Stimulated activated naive CD4-positive, alpha-beta T cell (primary cell): ENCODE measurements at regions not wholly inside any gene's neighbourhood (a gene's known extent, or its start where the extent isn't known, plus 50 kb on each side); places are given as distances from the start of the nearest gene placed in this dataset.

Source experiments
- DNase-seq, 6 experiments: peaks; one replicate each; lab custom pipeline; 2025; lab: John Stamatoyannopoulos, UW

- no peak for DNase-seq
These were observed 86.8 kb upstream of the STEAP1B start for GRCh38 chr7:22586786-22587140.

GRCh38 chr7:22586101-22586785 is 86.3 kb upstream of the STEAP1B start:
- DNase-seq = no peak

- DNase-seq = no peak
These were observed 84.2 kb upstream of the STEAP1B start for GRCh38 chr7:22584179-22584578.

GRCh38 chr7:22582863-22583622 is 83.1 kb upstream of the STEAP1B start:
- DNase-seq = no peak

- no peak for DNase-seq
These were observed 81.1 kb upstream of the STEAP1B start for GRCh38 chr7:22581099-22581498.

- no peak for DNase-seq
These were observed 80.0 kb upstream of the STEAP1B start for GRCh38 chr7:22579961-22580360.

GRCh38 chr7:22578007-22578733 is 78.2 kb upstream of the STEAP1B start:
- DNase-seq = no peak

- no peak for DNase-seq
These were observed 77.5 kb upstream of the STEAP1B start for GRCh38 chr7:22577470-22578001.

- no peak for DNase-seq
These were observed 76.9 kb upstream of the STEAP1B start for GRCh38 chr7:22576612-22577469.

- DNase-seq = no peak
These were observed 74.9 kb upstream of the STEAP1B start for GRCh38 chr7:22574754-22575520.

- DNase-seq = no peak
These were observed 72.9 kb upstream of the STEAP1B start for GRCh38 chr7:22572937-22573336.

- no peak for DNase-seq
These were observed 72.3 kb upstream of the STEAP1B start for GRCh38 chr7:22572292-22572691.

- no peak for DNase-seq
These were observed 71.8 kb upstream of the STEAP1B start for GRCh38 chr7:22571766-22572165.

- DNase-seq = no peak
These were observed 69.8 kb upstream of the STEAP1B start for GRCh38 chr7:22569586-22570321.

- DNase-seq = no peak
These were observed 66.6 kb upstream of the STEAP1B start for GRCh38 chr7:22566592-22566991.

- DNase-seq = no peak
These were observed 66.2 kb upstream of the STEAP1B start for GRCh38 chr7:22566176-22566575.

GRCh38 chr7:22565315-22565811 is 65.4 kb upstream of the STEAP1B start:
- DNase-seq = no peak

- DNase-seq = no peak
These were observed 64.6 kb upstream of the STEAP1B start for GRCh38 chr7:22564511-22565045.

- no peak for DNase-seq
These were observed 63.7 kb upstream of the STEAP1B start for GRCh38 chr7:22563621-22564241.
